ENCODE measurements at regions not wholly inside any gene's neighbourhood (a gene's known extent, or its start where the extent isn't known, plus 50 kb on each side); places are given as distances from the start of the nearest gene placed in this dataset.

GRCh38 chr5:44001675-44002380 lies 387.4 kb downstream of the FGF10 start:
- TF ChIP-seq CTCF (IDR thresholded peaks at IDR 0.05) (no peak), POLR2A (IDR thresholded peaks at IDR 0.05) (no peak)

Measured in body of pancreas (tissue), 4 donors.